Embryonic facial prominence (tissue), 1 donor: ENCODE measurements at regions not wholly inside any gene's neighbourhood (a gene's known extent, or its start where the extent isn't known, plus 50 kb on each side); places are given as distances from the start of the nearest gene placed in this dataset.

Experiments used
- DNase-seq: peaks from one replicate; pipeline ENCODE4 v3.0.0-alpha.2; 2016; ENCODE audit errors: extremely low spot score

GRCh38 chr1:199851439-199852140, 175.9 kb upstream of the NR5A2 start:
- no peak for DNase-seq

DNA sequence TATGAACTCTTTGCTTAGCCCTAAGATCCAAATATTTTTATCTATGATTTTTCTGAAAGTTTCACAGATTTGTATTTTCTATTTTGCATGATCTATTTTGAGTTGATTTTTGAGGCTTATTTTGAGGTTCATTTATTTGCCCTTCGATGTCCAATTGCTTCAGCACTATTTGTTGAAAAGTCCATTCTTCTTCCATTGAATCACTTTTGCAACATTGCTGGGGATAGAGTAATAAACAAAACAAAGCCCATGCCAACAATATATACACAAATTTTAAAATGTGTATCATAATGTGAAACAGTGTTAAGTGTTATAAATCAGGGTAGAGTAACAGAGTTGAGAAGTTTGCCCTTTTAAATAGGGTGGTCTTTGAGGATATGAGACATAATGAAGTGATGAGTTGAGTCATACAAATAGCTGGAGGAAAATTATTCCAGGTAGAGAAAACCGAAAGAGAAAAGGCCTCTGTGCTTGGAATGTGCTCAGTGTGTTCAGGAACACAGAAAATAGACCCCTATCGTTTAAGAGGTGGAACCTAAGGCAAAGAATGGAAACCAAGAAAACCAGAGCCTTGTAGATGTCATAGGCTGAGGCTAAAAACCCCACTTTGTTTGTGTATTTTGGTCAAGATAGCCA, 172.7 kb upstream of the NR5A2 start:
- DNase-seq: no peak

DNA sequence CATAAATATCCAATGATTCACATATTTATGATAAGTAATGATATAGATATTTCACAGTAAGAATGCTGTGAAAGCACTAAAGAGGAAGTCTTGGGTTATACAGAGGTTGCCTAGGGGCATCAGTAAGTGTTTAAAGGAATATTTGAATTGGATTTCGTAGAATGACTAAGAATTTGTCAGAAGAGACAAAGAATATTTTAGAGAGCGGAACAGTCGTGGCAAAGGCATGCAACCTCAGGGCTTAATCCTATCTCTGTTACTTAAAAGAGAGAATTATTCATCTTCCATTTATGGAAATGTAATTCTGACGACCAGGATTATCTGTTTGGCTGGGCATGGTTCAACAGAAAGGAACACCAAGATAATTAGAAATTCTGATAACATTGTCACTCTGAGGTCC, 171.9 kb upstream of the NR5A2 start:
- DNase-seq: no peak

- DNase-seq: no peak
These were observed 171.2 kb upstream of the NR5A2 start for GRCh38 chr1:199856216-199856780.

GRCh38 chr1:199857108-199857507, 170.4 kb upstream of the NR5A2 start:
- no peak for DNase-seq

DNA sequence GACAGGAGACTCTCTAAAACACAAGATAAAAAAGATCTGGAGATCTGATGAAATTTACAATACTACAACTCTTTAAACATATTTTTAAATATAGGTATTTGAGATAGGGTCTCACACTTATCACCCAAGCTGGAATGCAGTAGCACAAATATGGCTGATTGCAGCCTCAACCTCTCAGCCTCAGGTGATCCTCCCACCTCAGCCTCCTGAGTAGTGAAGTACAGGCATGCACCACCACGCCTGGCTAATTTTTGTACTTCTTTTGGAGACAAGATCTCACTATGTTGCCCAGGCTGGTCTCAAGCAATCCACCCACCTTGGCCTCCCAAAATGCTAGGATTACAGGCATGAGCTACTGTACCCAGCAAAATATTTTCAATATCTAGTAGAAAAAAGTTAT, 170.0 kb upstream of the NR5A2 start:
- DNase-seq: no peak

DNA sequence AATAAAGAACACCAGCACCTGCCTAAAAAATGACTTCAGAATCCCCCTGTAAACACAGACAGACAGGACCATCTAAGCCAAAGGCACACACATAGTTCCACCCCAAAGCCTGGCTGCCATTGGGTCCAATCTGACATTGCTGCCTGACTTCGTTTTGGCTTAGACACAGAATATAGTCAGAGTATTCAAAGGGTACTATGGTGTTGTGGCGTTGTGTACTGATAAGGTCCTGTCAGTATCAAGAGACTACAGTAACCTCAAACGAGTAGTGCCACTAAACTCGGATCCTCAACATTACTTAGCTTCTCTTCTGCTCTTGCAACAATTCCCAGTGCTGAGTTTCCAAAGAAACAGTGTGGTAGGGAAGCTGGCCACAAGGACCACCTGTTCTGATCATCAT, 169.3 kb upstream of the NR5A2 start:
- DNase-seq: no peak

DNA sequence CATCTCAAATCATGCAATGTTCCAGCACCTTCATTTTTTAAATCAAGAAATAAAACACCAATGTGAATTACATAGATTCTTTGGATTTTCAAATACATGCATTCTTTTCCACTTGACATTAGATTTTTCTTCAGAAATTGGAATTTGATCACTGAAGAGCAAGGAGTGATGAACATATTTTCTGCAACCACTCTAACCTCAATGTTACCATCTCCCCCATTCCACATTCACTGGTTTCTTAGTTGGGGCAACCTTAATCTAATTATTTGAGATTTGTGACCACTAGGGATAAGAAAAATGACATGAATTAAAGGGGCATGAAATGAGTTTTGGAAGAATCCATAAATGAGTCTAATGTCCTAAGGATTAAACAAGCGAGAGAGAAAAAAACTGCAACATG, 168.7 kb upstream of the NR5A2 start:
- DNase-seq: no peak

DNA sequence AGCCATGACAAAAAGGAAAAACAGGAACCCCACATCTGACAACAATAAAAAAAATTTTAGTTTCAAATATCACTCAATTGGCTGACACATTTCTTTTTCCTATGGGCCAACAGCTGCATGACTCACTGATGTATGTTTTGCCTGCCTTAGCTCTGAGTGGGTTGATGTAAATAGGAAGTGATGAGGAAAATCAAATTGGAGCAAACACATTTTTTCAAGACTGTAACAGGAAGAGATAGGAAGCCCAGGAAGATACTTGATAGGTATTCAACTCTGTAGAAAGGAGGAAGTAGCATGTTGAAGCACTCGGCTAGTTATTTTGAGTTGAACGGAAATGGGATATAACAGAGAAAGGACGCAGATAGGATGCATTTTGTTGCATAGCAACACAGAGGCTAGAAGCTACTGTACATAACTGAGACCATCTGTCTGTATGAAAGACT, 168.0 kb upstream of the NR5A2 start:
- peak; percentile 68 for DNase-seq

- no peak for DNase-seq
These were observed 166.3 kb upstream of the NR5A2 start for GRCh38 chr1:199861020-199861795.

- DNase-seq: no peak
These were observed 165.5 kb upstream of the NR5A2 start for GRCh38 chr1:199862047-199862446.

DNA sequence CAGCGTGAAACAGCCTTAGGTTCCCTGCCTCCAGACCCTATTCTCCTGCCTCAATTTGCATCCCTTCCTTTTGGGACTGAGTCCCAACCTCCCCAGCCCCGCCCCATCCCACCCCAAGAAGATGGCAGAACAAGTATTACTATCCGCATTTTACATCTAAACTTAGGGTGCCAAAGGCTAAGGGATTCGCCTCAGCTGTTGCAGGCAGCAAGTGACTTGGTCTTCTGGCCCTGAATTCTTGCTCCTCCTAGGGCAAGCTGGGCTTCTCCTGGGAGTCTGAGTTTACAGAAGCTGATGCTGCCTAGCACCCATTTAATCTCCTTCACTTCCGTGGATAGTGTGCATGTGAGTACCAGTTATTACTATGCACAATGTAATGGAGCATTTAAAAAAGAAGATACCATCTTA, 161.3 kb upstream of the NR5A2 start:
- DNase-seq: no peak

DNA sequence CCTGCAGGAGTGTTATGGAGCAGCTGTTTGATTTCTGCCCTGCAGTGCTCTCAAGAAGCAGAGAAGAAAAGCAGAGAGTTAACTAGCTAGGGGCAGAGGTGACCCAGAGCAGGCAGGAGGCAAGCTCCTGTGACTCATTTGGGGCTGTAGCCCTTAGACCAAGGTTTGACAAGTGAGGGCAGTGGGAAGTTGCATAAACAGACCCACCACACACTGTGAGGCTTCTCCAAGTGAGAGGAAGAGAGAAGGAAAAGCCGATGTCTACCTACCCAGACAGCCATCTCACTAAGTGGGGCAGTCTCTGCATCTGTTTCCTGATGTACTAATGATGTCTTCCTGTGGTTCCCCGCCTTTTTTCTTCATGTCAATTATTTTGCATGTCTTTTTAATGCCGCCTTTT, 159.9 kb upstream of the NR5A2 start:
- no peak for DNase-seq

GRCh38 chr1:199868777-199869176, 158.7 kb upstream of the NR5A2 start:
- DNase-seq: no peak

DNA sequence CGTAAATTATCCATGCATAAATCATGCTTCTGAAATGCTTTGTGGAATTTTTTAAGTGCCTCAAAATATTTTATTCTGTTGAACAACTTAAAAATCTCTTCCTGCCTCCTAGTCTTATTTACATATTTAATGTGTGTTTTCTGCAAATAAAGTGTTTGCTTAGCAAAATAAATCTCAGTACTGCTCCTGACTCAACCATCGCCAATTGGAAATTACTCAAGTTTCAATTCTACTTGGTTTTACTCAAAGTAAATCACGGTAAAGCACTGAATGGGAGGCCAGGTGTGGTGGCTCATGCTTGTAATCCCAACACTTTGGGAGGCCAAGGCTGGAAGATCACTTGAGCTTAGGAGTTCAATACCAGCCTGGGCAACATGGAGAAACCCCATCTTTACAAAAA, 152.2 kb upstream of the NR5A2 start:
- no peak for DNase-seq

DNA sequence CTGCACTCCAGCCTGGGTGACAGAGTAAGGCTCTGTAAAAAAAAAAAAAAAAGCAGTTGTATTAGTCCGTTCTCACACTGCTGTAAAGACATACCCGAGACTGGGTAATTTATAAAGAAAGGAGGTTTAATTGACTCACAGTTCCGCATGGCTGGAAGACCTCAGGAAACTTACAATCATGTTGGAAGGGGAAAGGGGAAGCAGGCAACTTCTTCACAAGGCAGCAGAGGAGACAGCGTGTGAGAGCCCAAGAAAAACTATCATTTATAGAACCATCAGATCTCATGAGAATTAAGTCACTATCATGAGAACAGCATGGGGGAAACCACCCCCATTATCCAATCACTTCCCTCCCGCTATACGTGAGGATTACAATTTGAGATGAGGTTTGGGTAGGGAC, 151.7 kb upstream of the NR5A2 start:
- no peak for DNase-seq

DNA sequence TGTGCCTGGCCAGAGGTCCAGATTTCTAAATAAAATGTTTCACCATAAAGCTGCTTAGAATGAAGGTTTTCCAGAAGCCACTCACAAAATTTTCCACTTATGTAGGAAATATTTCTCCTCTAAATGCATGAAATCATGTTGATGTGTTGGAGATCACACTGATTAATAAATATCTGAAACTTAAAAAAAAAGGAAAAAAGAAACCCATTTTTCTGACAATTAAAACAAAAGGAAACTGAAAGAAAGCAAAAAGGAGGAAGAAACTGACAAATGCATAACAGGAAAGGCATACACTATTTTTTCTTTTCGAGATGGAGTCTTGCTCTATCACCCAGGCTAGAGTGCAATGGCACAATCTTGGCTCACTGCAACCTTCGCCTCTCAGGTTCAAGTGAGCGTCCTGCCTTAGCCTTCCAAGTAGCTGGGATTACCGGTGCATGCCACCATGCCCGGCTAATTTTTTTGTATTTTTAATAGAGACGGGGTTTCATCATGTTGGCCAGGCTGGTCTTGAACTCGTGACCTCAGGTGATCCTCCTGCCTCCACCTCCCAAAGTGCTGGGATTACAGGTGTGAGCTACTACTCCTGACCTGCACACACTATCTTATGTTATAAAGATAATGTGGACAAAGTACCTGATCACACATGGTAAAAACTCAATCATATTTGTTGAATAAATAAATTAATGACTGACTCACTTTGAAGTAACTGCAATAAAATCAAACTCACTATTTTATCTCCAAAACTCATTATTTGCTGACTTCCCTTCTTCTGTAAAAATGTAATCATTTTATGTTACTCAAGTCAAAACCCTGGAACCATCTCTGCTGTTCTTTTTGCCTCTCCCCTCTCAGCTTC, 149.8 kb upstream of the NR5A2 start:
- no peak for DNase-seq

- no peak for DNase-seq
These were observed 148.7 kb upstream of the NR5A2 start for GRCh38 chr1:199878823-199879222.

- no peak for DNase-seq
These were observed 128.9 kb upstream of the NR5A2 start for GRCh38 chr1:199898654-199899053.

DNA sequence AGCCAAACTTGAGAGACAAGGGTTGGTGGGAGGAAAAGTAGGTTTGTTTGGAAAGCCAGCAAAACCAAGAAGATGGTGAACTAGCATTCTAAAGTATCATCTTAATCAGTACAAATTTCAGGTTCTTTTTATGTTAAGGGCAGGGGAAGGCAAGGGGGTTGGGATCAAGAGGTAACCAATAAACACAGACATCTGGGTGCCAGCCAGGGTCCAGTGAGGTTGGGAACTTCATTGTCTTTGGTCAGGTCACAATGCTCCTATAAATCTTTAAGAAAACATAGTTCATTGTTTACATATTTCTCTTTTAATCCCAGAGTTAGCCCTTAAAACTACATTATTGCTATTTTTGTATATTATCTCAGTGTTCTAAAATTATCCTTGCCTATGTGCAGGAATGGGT, 126.2 kb upstream of the NR5A2 start:
- no peak for DNase-seq

DNA sequence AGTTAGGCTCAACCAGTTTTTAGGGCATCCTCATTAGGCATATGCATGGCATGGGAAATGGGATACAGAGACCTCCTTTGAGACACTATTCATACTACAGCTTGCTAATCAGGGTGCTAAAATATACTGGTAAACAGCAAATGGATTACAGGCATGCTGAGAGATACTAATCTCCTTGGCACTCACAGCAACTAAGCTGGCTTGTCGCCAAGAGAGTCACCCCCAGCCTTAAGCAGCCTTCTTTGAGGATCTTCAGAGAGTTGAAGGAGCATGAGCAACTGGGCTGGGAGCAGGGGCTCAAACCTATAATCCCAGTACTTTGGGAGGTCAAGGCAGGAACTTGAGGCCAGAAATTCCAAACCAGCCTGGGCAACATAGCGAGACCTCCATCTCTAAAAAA, 120.1 kb upstream of the NR5A2 start:
- no peak for DNase-seq

- DNase-seq: no peak
These were observed 118.4 kb upstream of the NR5A2 start for GRCh38 chr1:199909137-199909536.
